ENCODE measurements at regions not wholly inside any gene's neighbourhood (a gene's known extent, or its start where the extent isn't known, plus 50 kb on each side); places are given as distances from the start of the nearest gene placed in this dataset.

DNA sequence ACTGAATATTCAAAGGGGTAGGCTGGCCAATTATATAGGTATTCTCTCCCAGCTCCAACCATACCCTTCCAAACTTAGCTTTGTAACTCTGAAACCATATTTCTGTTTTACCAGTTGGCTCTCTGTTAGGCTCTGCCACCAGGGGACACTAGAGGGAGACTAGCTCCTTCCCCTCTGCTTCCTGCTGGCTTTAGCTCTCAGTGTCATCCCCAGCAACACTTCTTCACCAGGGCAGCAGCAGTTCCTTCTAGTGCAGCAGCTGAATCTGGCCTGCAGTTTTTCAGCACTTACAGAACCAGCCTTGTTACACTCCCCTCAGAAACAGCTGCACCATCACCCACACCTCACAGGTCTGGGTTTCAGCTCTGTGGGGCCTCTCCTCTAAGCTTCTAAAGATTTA is 51.0 kb upstream of the DOCK9 start:
- no peaks in the 10 kb centered on the region for H3K23me2 ChIP-seq (ENCODE audit: insufficient read length, low read depth, low read length, poor library complexity, severe bottlenecking)
- no peak overlapping the region for H3K14ac ChIP-seq (ENCODE audit: insufficient read depth, low read length)
- no peak overlapping the region for H2AK5ac ChIP-seq (ENCODE audit: insufficient read length, low read length)
- no peak overlapping the region for H2BK5ac ChIP-seq (ENCODE audit: insufficient read length, low read length)
- H3K56ac ChIP-seq (ENCODE audit: insufficient read length, low read depth, low read length), result no peak overlapping the region
- H2BK20ac ChIP-seq (ENCODE audit: low read depth, low read length, poor library complexity, severe bottlenecking), result no peak overlapping the region
- no peak overlapping the region for H3K23ac ChIP-seq (ENCODE audit: insufficient read length, low read depth, low read length)
- H3K27ac ChIP-seq (ENCODE audit: insufficient read length, low read depth, low read length), result no peak overlapping the region
- H3K79me1 ChIP-seq (ENCODE audit: insufficient read depth, low read depth, low read length, poor library complexity, severe bottlenecking), result no peaks in the 10 kb centered on the region
- H3K4me3 Mint-ChIP-seq, result no peak overlapping the region
- H3K27ac Mint-ChIP-seq, result no peak overlapping the region
- H3K27me3 ChIP-seq (ENCODE audit: insufficient read depth, low read length), result no peaks in the 10 kb centered on the region
- no peak overlapping the region for H2BK12ac ChIP-seq (ENCODE audit: insufficient read length, low read depth, low read length)
- no peak overlapping the region for H3K4ac ChIP-seq (ENCODE audit: low read depth, low read length)
- peaks cover 0 to 3% of the 10 kb centered on the region in 2 experiments; a peak in 1 of 4 replicates for H3K4me1 Mint-ChIP-seq
- H3K27me3 Mint-ChIP-seq (ENCODE audit: low read depth), result no peaks in the 10 kb centered on the region
- no peak overlapping the region for H2AFZ ChIP-seq (ENCODE audit: low read length)
- H4K5ac ChIP-seq (ENCODE audit: insufficient read length, low read depth, low read length), result no peak overlapping the region
- peaks cover 3% of the 10 kb centered on the region in 2 experiments; a peak in 3 of 5 replicates for H3K9me3 Mint-ChIP-seq
- peak; percentile 74 for DNase-seq
- H2BK15ac ChIP-seq (ENCODE audit: low read depth, low read length), result no peak overlapping the region
- TF ChIP-seq, protein P1, sequence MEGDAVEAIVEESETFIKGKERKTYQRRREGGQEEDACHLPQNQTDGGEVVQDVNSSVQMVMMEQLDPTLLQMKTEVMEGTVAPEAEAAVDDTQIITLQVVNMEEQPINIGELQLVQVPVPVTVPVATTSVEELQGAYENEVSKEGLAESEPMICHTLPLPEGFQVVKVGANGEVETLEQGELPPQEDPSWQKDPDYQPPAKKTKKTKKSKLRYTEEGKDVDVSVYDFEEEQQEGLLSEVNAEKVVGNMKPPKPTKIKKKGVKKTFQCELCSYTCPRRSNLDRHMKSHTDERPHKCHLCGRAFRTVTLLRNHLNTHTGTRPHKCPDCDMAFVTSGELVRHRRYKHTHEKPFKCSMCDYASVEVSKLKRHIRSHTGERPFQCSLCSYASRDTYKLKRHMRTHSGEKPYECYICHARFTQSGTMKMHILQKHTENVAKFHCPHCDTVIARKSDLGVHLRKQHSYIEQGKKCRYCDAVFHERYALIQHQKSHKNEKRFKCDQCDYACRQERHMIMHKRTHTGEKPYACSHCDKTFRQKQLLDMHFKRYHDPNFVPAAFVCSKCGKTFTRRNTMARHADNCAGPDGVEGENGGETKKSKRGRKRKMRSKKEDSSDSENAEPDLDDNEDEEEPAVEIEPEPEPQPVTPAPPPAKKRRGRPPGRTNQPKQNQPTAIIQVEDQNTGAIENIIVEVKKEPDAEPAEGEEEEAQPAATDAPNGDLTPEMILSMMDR (conservative IDR thresholded peaks at IDR 0.05), result peak; percentile 75
- H3K9ac ChIP-seq (ENCODE audit: extremely low read depth, insufficient read length, low read length), result no peak overlapping the region
- H4K8ac ChIP-seq (replicated peaks; ENCODE audit: insufficient read length, low read depth, low read length), result no peak overlapping the region
- no peaks in the 10 kb centered on the region for H4K20me1 ChIP-seq (ENCODE audit: control insufficient read depth, insufficient read depth, insufficient read length)
- H3K4me1 ChIP-seq (ENCODE audit: insufficient read depth, low read length), result no peaks in the 10 kb centered on the region
- H3K4me2 ChIP-seq (ENCODE audit: insufficient read depth, insufficient read length, low read length), result no peak overlapping the region
- H3K18ac ChIP-seq (ENCODE audit: insufficient read length, low read depth, low read length), result no peak overlapping the region
- no peaks in the 10 kb centered on the region; a peak in 3 of 7 replicates for H3K36me3 Mint-ChIP-seq (ENCODE audit: insufficient read depth in 1 of 3, low read depth in 3 of 3)
- H3T11ph ChIP-seq (ENCODE audit: low read length), result no peak overlapping the region
- H3K9me3 ChIP-seq (ENCODE audit: control insufficient read depth, low read depth, low read length), result no peaks in the 10 kb centered on the region
- H2BK120ac ChIP-seq (ENCODE audit: low read depth, low read length, poor library complexity, severe bottlenecking), result no peak overlapping the region
- H3K79me2 ChIP-seq (ENCODE audit: insufficient read depth, low read length), result no peaks in the 10 kb centered on the region
- H4K91ac ChIP-seq (ENCODE audit: insufficient read length, low read depth, low read length), result no peak overlapping the region
